SU-DHL-6 (cell line): ENCODE measurements at regions not wholly inside any gene's neighbourhood (a gene's known extent, or its start where the extent isn't known, plus 50 kb on each side); places are given as distances from the start of the nearest gene placed in this dataset.

Experiments
- H2AFZ ChIP-seq: fragments of 200-600 bp; sonication (generic); 2 replicates; pipeline ENCODE4 v1.6.1; 2014; ENCODE audit warnings: low read depth, mild to moderate bottlenecking, moderate library complexity, mixed read lengths, antibody characterized with exemption, low read length; ENCODE audit not compliant: severe bottlenecking
- H3F3A ChIP-seq: fragments of 200-600 bp; shearing (Covaris generic); 2 replicates; pipeline ENCODE4 v1.6.0; 2016; ENCODE audit warnings: antibody characterized with exemption, mild to moderate bottlenecking; ENCODE audit not compliant: insufficient read depth
- H3K27ac ChIP-seq: fragments of 200-600 bp; sonication (generic); 2 replicates; pipeline ENCODE4 v1.5.1; 2016; ENCODE audit warnings: low read depth, mild to moderate bottlenecking, low read length, moderate library complexity, mixed read lengths
- H3K27me3 ChIP-seq: fragments of 200-600 bp; sonication (generic), shearing (Covaris generic); 2 replicates; pipeline ENCODE4 v1.6.0; 2014; ENCODE audit warnings: mild to moderate bottlenecking, low read length
- H3K36me3 ChIP-seq: fragments of 200-600 bp; sonication (generic); 2 replicates; pipeline ENCODE4 v1.6.1; 2014; ENCODE audit warnings: mild to moderate bottlenecking, low read length, mixed read lengths
- H3K4me2 ChIP-seq: fragments of 300-600, 200-600 bp; shearing (Covaris generic), sonication (generic); 2 replicates; pipeline ENCODE4 v1.6.0; 2014; ENCODE audit warnings: low read length, low read depth, mild to moderate bottlenecking; ENCODE audit not compliant: poor library complexity, severe bottlenecking
- H3K4me3 ChIP-seq: fragments of 200-600 bp; sonication (generic); 2 replicates; pipeline ENCODE4 v1.5.1; 2014; ENCODE audit warnings: antibody characterized with exemption, low read length, mild to moderate bottlenecking, mixed read lengths; ENCODE audit not compliant: insufficient read depth, poor library complexity, severe bottlenecking
- H3K79me2 ChIP-seq: fragments of 200-600 bp; sonication (generic); 2 replicates; pipeline ENCODE4 v1.6.1; 2014; ENCODE audit warnings: mild to moderate bottlenecking, low read length, moderate library complexity; ENCODE audit not compliant: insufficient read depth
- H3K9ac ChIP-seq: fragments of 200-600 bp; sonication (generic); 2 replicates; pipeline ENCODE4 v1.7.0; 2014; ENCODE audit warnings: mild to moderate bottlenecking, low read length
- H3K9me2 ChIP-seq: fragments of 200-600 bp; sonication (generic); replicated peaks from 2 replicates; pipeline ENCODE4 v1.6.1; 2014; ENCODE audit warnings: low read length; ENCODE audit not compliant: insufficient read depth
- H3K9me3 ChIP-seq: fragments of 200-600 bp; sonication (generic); 2 replicates; pipeline ENCODE4 v1.6.1; 2014; ENCODE audit warnings: low read length, mixed read lengths; ENCODE audit not compliant: insufficient read depth
- H4K20me1 ChIP-seq: fragments of 200-600 bp; sonication (generic); 2 replicates; pipeline ENCODE4 v1.6.1; 2014; ENCODE audit warnings: low read depth, mild to moderate bottlenecking, antibody characterized with exemption, low read length, moderate library complexity, mixed read lengths
- CTCF ChIP-seq: fragments of 200-600 bp; sonication (generic); IDR thresholded peaks from one replicate; pipeline ENCODE4 v1.5.1; 2017; ENCODE audit warnings: antibody characterized with exemption, mild to moderate bottlenecking, low read length, moderate library complexity; ENCODE audit not compliant: insufficient read depth, poor library complexity, severe bottlenecking
- EZH2phosphoT487 ChIP-seq: fragments of 200-600 bp; sonication (generic), shearing (Covaris generic); conservative IDR thresholded peaks from 2 replicates; pipeline ENCODE4 v1.6.1; 2018; ENCODE audit warnings: mild to moderate bottlenecking, antibody characterized with exemption, low read length, moderate library complexity, mixed read lengths

DNA sequence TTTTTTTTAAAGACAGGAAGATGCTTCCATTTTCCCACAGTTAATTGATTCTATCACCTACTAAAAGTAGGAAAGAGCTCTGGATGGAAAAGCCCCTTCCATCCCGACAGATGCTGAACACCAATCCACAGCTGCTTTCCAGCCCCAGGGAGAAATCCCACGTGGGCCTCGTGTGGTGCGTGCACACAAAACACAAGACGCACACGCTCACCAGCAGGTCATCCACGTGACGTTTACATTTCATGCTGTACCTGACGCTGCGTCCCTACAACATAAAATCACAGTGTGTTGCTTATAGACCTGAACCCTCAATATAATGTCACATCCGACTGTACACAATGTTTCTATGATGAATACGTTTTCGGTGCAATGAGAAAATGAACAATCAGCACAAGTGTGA is 50.2 kb upstream of the DACT2 start:
- H3K4me2 ChIP-seq: no peak overlapping the region
- H3K9me2 ChIP-seq: no peaks in the 10 kb centered on the region
- H3K27me3 ChIP-seq: no peaks in the 10 kb centered on the region
- no peak overlapping the region for H2AFZ ChIP-seq
- no peak for TF ChIP-seq EZH2phosphoT487
- TF ChIP-seq CTCF: no peak
- no peaks in the 10 kb centered on the region for H3K79me2 ChIP-seq
- no peak overlapping the region for H3K9ac ChIP-seq
- no peaks in the 10 kb centered on the region for H3F3A ChIP-seq
- H3K4me3 ChIP-seq: no peak overlapping the region
- H3K27ac ChIP-seq: no peak overlapping the region
- H3K9me3 ChIP-seq: no peaks in the 10 kb centered on the region
- H3K36me3 ChIP-seq: no peaks in the 10 kb centered on the region
- H4K20me1 ChIP-seq: no peaks in the 10 kb centered on the region

GRCh38 chr6:168370310-168370991 is 50.9 kb upstream of the DACT2 start:
- Histone ChIP-seq H2AFZ (no peak overlapping the region), H3K79me2 (no peaks in the 10 kb centered on the region), H3K36me3 (no peaks in the 10 kb centered on the region), H3K27me3 (no peaks in the 10 kb centered on the region), H3K4me3 (no peak overlapping the region), H4K20me1 (no peaks in the 10 kb centered on the region), H3F3A (no peaks in the 10 kb centered on the region), H3K9me2 (no peaks in the 10 kb centered on the region), H3K9me3 (no peaks in the 10 kb centered on the region), H3K27ac (no peak overlapping the region), H3K9ac (no peak overlapping the region), H3K4me2 (no peak overlapping the region)
- TF ChIP-seq CTCF (peak; percentile 68), EZH2phosphoT487 (no peak)

- H3K27ac ChIP-seq: no peak overlapping the region
- H3K9me3 ChIP-seq: no peaks in the 10 kb centered on the region
- TF ChIP-seq CTCF: no peak
- TF ChIP-seq EZH2phosphoT487: no peak
- no peak overlapping the region for H3K4me3 ChIP-seq
- no peaks in the 10 kb centered on the region for H3K79me2 ChIP-seq
- H2AFZ ChIP-seq: no peak overlapping the region
- H3F3A ChIP-seq: no peaks in the 10 kb centered on the region
- H3K27me3 ChIP-seq: no peaks in the 10 kb centered on the region
- H4K20me1 ChIP-seq: no peaks in the 10 kb centered on the region
- H3K9ac ChIP-seq: no peak overlapping the region
- no peaks in the 10 kb centered on the region for H3K36me3 ChIP-seq
- no peak overlapping the region for H3K4me2 ChIP-seq
- H3K9me2 ChIP-seq: no peaks in the 10 kb centered on the region
Measured at GRCh38 chr6:168371185-168371584, 51.6 kb upstream of the DACT2 start.
